ENCODE measurements at regions not wholly inside any gene's neighbourhood (a gene's known extent, or its start where the extent isn't known, plus 50 kb on each side); places are given as distances from the start of the nearest gene placed in this dataset.
A peak's percentile ranks its signal among the peaks of the same experiment; 100 is the strongest.
"Not testable (repeated sequence)": the region's sequence is repeated elsewhere in the genome, so short reads cannot be mapped to it uniquely, and the experiment has no call there.

DNA sequence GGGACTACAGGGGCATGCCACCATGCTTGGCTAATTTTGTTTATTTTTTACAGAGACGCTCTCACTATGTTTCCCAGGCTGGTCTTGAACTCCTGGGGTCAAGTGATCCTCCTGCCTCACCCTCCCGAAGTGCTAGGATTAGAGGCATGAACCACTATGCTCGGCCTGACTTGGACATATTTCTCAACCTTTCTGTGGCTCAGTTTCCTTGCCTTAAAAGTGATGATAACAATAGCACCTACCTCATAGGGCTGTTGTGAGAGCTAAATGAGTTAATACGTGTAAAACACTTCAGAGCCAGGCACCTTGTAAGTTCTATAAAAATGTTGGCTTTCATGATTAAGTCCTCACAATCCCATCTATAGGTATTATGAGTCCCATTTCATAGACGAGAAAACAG, 89.2 kb upstream of the METAP2 start:
- TF ChIP-seq, protein P1, sequence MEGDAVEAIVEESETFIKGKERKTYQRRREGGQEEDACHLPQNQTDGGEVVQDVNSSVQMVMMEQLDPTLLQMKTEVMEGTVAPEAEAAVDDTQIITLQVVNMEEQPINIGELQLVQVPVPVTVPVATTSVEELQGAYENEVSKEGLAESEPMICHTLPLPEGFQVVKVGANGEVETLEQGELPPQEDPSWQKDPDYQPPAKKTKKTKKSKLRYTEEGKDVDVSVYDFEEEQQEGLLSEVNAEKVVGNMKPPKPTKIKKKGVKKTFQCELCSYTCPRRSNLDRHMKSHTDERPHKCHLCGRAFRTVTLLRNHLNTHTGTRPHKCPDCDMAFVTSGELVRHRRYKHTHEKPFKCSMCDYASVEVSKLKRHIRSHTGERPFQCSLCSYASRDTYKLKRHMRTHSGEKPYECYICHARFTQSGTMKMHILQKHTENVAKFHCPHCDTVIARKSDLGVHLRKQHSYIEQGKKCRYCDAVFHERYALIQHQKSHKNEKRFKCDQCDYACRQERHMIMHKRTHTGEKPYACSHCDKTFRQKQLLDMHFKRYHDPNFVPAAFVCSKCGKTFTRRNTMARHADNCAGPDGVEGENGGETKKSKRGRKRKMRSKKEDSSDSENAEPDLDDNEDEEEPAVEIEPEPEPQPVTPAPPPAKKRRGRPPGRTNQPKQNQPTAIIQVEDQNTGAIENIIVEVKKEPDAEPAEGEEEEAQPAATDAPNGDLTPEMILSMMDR (IDR thresholded peaks at IDR 0.05): no peak
- peak overlapping the region; percentile 76 to 89 for H3K27ac ChIP-seq
- H3K4me3 ChIP-seq: peak overlapping the region; percentile 67
- DNase-seq (ENCODE audit: low spot score): no peak

DNA sequence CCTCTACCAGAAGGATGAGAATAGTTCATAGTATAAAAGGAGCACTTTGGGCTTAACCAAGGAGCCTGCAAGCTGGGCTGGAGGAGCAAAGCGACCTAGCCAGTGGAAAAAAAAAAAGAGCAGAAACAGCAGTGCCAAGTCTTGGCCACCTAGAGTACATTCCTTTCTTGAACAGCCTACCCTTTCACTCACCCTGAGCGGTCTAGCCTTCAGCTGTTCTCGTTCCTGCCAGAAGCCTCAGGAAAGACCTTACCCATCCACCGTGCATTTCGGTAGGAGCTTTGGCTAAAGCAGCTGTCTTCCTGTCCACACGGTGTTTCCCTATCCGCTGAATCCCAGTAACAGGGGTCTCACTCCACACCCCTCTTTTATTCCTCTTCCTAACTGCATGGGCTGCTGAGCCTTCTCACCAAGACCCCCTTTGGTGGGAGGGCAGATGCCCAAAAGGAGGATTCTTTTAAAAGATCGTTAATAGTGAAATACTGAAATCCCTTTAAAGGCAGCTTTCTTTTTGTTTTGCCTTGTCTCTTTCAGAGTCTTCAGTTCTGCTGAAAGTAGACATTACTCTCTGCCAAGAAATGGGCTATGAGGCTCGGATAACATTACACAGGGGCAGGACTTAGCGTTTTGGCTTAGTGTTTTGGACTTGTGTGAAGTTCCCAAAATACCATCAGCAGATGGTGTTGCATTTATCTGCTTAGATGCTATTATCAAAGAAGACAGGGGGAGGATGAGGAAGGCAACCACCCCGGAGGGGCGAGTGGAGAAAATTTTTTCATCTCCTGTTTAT, 88.5 kb upstream of the METAP2 start:
- TF ChIP-seq, protein P1 (IDR thresholded peaks at IDR 0.05): no peak
- peak overlapping the region; percentile 76 to 89 for H3K27ac ChIP-seq
- H3K4me3 ChIP-seq: peak overlapping the region; percentile 67

DNA sequence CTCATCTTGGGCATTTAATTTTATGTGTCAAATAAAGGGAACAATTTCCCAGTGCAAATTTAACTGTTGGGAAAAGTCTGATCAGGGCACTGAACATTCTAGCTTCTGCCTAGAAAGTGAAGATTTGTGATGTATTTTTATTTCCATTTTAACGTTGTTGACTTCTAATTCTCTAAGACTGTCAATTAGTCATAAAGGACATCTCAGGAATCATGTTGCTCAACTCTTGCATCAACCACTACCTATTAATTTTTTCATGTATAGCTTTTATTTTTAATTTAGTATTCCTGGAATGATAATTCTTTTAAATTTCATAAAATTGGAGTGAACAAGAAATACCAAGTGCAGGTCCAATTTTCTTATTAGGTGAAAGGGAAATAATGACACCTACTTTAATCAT, 87.9 kb upstream of the METAP2 start:
- peak overlapping the region; percentile 76 to 89 for H3K27ac ChIP-seq
- H3K4me3 ChIP-seq: peak overlapping the region; percentile 67
- DNase-seq (ENCODE audit: low spot score): no peak
- TF ChIP-seq, protein P1 (IDR thresholded peaks at IDR 0.05): no peak

More for the DNA sequence above, 88.5 kb upstream of the METAP2 start:
- DNase-seq (ENCODE audit: low spot score): no peak

DNA sequence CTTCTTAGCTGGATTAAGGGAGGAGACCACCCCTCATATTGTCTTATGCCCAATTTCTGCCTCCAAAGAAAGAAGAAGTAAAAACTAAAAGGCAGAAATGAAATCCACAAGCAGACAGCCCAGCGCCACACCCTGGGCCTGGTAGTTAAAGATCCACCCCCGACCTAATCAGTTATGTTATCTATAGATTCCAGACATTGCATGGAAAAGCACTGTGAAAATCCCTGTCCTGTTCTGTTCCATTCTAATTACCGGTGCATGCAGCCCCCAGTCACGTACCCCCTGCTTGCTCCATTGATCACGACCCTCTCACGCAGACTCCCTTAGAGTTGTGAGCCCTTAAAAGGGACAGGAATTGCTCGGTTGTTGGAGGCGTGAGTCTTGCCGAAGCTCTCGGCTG, 85.7 kb upstream of the METAP2 start:
- not testable (repeated sequence) for DNase-seq (ENCODE audit: low spot score); H3K4me3 ChIP-seq; H3K27ac ChIP-seq

DNA sequence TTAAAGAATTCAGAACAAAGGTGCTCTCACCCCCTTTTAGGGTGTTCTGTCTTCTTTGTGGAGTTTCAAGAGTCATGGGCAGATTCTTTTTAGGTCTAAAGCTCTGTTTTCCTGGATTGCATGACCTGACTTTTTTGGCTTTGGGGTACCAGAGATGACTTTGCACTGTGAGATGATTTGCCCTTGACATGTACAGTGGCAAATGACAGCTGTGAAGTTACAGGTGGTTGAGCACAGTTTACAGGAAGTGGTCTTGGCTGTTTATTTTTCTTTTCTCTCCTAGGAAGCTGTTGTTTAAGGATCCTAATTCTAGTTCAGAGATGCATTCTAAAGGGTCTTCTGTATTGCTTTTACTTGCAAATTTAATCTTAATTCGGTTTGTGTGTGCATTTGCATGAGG, 83.8 kb upstream of the METAP2 start:
- H3K4me3 ChIP-seq: no peak overlapping the region
- no peak overlapping the region for H3K27ac ChIP-seq
- TF ChIP-seq, protein P1 (IDR thresholded peaks at IDR 0.05): no peak
- no peak for DNase-seq (ENCODE audit: low spot score)

DNA sequence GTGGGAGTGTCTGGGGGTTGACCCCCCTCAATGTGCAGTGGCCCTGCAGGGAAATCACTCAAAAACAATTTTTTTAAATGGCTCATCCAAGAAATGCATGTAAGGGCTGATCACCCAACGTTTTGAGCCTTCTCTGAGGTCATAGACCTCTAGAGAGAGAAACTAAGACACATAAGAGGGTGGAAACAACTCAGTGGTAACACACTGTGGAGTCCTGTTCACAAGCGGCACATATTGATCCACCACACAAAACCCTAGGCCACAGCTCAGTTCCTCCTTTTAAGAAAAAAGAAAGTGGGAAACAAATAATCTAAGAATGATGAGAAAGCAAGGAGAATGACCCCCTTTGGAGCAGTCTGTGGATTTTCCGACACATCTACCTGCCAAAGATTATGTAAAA, 83.0 kb upstream of the METAP2 start:
- Histone ChIP-seq H3K4me3 (no peak overlapping the region), H3K27ac (no peak overlapping the region)
- TF ChIP-seq, protein P1 (IDR thresholded peaks at IDR 0.05): no peak
- DNase-seq (ENCODE audit: low spot score): no peak

DNA sequence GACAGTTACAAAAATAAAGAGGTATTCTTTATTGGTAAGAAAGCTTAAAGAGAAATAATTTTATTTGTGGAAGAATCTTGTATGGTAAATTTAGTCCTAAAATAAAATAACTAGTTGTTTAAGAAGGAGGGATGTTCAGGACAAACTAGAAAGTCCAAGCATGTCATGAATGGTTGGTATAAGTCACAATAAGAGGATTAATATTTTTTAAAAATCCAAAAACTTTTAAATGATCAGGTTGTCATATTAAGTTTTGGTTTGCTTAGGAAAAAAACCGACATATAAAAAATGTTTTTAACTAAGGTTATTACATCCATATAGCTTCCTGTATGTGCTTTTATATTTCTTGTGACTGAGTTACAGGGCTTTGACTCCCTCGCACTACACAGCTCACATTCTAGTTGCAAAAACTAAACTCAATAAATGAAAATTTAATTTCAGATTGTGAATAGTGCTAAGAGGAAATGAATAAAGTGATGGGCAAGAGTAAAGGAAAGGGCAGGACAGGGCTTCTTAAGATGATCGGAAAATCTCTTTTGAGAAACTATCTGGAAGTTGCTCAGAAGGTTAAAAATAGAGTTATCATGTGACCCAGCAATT, 80.7 kb upstream of the METAP2 start:
- TF ChIP-seq, protein P1 (IDR thresholded peaks at IDR 0.05): no peak
- Histone ChIP-seq H3K27ac (peak overlapping the region in 1 of 2 donors; percentile 23), H3K4me3 (no peak overlapping the region)
- no peak for DNase-seq (ENCODE audit: low spot score)

Data from coronary artery (tissue), 2 donors.